Activated T-cell treated with anti-CD3 and anti-CD28 coated beads for 48 hours (primary cell): ENCODE measurements at regions not wholly inside any gene's neighbourhood (a gene's known extent, or its start where the extent isn't known, plus 50 kb on each side); places are given as distances from the start of the nearest gene placed in this dataset.

Experiments used
- DNase-seq: peaks from one replicate; pipeline ENCODE4 v3.0.0-alpha.2; 2020; ENCODE audit warnings: low read depth

DNA sequence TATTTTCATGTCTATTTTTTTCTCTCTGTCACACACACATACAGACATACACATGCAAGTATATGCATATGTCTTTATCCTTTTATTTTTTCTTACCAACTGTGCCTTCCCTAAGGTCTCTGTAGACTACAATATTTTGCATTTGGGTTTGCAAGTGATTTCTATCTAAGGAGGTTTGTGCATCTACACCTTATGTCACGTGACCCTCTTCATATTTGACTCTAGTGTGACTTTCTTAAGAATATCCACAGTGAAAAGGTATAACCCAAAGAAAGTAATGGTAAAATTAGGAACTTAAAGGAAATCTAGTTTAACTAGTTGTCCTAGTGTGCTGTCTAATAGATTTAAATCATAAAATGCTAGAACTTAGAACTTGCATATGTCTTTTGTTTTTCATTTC lies 298.8 kb upstream of the LRIG3 start:
- DNase-seq, result no peak

GRCh38 chr12:59196989-59197388 lies 276.7 kb upstream of the LRIG3 start:
- DNase-seq, result no peak

DNA sequence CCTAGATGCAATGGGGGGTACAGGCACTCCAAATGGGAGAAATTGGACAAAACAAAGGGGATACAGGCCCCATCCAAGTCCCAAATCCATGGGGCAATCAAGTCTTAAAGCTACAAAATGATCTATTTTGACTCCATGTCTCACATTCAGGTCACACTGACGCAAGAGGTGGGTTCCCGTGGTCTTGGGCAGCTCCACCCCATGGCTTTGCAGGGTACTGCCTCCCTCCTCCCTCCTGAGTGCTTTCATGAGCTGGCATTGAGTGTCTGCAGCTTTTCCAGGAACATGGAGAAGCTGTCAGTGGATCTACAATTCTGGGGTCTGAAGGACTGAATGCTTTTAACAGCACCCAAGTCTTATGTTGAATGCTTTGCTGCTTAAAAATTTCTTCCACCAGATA lies 274.5 kb upstream of the LRIG3 start:
- no peak for DNase-seq

DNA sequence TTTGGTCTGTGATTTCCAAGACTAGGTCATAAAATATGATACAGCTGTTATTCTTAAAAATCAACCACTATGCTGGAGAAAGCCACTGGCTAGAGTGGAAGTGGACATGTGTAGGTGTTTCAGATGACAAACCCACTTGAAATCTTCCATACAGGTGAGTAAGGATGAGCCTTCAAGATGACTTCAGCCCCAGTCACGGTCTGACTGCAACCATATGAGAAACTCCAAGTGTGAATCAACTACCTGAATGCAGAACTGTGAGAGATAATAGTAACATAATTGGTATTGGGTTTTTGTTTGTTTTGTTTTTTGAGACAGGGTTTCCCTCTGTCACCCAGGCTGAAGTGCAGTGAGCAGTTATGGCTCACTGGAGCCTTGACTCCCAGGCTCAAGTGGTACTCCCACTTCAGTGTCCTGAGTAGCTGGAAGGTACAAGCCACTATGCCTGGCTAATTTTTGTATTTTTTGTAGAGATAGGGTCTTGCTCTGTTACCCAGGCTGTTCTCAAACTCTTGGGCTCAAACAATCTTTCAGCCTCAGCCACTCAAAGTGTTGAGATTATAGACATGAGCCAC lies 273.3 kb upstream of the LRIG3 start:
- DNase-seq, result no peak

DNA sequence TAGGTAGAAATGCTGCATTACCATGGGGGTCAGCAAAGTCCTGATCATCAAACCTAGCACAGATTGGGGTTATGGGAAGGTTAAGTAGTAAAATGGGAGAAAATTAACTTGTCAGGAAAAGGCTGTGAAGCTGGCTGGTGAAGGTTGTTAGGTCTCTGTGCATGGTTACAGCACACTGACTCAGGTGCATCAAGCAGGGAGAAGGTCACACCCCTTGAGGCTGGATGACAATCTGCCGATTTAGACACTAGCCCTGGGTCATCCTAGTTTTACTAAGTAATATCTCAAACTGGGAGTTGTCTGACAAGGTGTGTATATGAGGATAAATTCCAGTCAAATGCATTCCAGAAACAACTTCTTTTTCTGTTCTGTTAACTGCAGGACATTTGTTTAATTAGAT lies 271.1 kb upstream of the LRIG3 start:
- no peak for DNase-seq

DNA sequence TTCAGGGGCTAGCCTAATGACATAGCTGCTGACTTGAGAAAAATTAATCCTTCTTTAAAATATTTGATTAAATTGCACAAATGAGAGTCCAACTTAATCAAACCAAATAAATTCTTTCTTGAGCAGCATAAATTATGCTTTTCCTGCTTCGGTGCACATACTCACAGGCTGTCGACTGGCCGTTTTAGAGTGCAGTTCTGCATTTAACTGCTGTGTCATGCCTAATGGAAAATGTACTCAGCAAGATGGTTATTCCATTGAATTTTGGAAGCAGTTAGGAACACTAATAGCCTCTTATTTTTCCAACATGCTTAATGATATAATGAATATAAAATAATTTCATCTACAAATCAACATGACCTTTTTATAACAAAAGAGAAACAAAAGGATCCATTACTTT lies 266.1 kb upstream of the LRIG3 start:
- DNase-seq, result no peak

- no peak for DNase-seq
Measured at GRCh38 chr12:59185295-59185694, 265.0 kb upstream of the LRIG3 start.

DNA sequence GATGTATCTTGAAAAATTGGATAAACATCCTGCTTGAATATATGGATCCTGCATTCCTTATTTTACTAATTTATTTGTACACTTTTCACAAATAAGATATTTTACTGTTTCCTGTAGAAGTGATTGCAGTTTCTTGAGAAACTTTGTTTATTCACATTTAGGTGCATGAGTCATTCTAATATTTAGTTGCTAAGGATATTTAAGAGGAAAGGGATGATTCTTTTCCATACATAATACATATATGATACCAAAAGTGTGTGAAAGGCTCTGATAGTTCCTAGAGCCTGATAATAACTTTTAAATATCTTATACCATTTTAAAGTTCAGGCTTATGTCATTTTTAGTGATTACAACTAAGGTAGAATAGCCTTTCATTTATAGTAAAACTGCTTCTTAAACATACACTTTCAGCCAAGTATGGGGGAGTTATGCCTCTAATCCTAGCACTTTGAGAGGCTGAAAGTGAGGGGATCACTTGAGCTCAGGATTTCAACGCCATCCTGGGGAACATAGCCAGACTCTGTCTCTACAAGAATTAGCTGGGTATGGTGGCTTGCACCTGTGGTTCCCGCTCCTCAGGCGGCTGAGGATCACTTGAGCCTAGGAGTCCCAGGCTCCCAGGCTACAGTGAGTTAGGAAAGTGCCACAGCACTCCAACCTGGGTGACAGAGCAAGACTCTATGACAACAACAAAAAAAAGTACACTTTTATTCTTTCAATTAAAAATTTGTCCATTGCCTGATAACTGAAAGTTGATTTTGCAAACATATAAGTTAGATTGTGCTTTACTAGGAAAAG lies 262.6 kb upstream of the LRIG3 start:
- no peak for DNase-seq

DNA sequence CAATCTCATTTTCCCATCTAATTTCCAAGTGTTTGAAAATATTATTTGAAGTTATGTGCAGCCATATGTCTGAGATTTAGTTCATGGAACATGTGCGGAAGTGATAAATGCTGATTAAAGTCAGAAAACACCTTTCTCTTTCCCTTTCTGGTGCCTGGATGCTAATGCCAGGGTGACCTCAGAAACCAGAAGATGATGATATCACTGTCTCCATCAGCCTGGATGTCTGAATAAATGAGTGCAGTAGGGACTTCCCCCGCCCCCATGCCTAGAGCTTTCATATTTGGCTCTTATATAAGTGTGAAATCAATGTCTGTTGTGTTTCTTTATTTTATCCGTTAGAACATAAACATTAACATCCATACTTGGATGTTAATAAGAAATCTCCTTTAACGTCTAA lies 261.9 kb upstream of the LRIG3 start:
- peak; percentile 13 for DNase-seq

DNA sequence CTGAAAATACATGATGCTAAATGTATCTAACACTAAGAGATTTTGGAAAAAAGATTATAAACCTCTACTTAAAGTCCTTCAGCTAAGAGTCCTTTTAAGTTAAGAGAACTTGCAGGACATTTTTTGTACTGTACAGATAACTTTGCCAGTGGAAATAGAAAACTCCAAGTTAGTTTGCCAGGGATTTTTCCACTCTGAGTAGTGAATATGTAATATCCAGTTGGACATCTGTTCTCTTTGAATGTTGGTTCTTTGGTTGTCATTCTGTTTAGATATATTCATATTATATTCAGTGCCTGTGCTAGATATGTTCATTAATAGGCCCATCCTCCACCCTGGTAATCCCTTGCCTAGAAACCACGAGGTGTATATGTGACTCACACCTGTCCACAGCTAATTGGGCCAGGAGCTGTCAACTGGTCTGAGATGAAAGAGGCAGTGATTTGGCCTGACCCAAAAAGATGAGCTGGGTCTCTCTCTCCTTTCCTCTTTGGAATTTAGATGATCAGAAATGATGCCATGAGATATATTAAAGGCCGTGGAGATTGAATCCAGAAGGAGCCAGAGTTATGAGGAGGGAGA lies 261.0 kb upstream of the LRIG3 start:
- DNase-seq, result no peak

DNA sequence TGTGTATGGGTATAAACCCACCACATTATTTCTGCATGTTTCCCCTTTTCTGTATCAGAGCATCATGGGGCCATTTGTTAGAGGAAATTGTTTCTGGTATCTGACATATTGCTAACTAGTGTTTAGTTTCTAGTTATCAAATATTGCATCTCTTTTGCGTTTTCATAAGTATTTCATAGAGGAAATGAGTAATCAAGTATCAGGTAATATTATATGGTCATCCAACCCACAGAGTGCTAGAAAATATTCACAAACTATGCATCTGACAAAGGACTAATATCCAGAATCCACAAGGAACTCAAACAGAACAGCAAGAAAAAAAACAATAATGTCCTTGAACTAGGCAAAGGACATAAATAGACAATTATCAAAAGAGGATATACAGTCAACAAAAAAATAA lies 258.9 kb upstream of the LRIG3 start:
- no peak for DNase-seq

GRCh38 chr12:59173695-59174094 lies 253.4 kb upstream of the LRIG3 start:
- DNase-seq, result no peak

DNA sequence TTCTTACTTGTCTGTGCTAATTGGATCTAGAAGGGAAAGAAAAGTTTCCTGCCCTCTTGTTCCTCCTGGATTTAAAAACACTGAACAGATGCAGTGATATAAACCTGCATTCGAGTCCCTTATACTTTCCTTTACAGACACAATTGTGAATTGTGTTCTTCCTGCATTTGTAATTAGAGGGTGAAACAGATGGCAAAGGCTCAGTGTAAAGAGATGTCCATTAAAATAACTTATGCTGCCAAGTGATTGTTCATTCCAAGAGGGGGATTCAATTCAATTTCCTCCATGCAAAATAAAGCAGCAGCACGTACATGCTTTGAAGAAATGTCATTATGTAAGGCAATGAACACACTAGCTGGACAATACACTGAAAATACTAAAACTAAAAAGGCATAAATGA lies 248.3 kb upstream of the LRIG3 start:
- no peak for DNase-seq

GRCh38 chr12:59166457-59166856 lies 246.2 kb upstream of the LRIG3 start:
- DNase-seq, result no peak

DNA sequence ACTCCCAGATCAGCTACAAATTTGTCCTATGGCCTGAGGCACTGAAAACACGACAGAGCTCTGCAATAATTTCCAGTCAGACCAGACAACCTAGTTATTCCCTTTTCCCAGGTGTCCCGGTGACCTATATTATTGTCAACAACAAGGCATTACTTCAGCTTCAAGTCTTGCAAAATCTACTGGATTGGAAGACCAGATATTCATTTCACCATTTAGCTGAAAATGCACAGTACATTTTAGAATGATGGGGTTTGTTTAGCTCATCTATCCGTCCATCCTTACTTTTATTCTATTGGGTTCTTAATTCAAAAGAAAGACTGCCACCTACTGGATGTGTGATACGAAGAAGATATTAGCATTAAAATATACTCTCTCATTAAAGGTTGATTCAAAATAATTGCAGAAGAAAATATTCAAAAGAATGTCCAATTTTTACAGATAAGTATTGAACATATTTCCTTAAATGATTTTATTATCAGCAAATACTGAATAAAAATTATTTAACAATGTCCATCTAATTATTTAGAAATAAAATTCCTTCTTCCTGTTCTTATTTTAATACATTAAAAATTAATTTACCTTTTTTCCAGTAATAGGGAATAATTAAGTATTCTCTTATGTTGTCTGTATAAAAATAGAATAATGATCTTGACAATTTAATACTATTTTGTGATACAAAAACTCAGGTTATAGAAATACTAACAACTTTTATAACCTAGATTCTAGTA lies 244.9 kb upstream of the LRIG3 start:
- no peak for DNase-seq

GRCh38 chr12:59164226-59164625 lies 243.9 kb upstream of the LRIG3 start:
- no peak for DNase-seq

DNA sequence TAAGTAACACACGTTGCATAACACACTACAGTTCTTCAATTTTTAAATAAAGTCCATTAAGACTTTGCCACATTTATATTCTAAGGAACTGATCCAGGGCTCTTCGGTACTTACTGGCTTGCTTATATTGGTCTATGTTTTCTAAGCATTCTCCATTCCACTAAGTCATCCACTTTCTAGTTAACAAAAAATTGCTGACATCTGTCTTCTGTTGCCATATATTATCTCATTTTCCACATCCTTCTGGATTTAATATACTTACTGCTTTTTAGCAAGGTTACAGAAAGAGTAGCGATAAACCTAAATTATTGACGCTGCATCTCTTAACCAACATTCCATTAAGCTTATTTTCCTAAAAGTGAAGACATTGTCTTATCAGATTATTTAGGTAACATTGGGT lies 238.4 kb upstream of the LRIG3 start:
- no peak for DNase-seq

DNA sequence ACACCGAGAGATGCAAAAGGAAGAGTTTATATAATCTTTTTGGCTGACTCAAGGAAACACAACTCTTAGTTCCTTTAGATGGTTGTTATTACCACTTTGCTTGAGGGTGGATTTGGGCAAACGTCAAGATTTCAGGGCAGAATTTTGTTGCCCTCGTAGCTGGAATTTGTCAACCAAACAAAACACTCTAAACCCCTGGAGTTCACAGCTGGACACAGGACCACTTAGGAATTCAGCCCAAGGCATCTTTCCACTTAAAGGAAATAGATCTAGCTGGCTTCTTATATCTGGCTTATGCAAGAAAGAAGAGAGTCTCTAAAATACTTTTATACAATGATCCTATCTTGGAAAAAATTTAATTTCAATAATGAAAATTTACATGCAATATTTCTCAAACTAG lies 237.8 kb upstream of the LRIG3 start:
- no peak for DNase-seq

GRCh38 chr12:59155448-59155847 lies 235.1 kb upstream of the LRIG3 start:
- DNase-seq, result no peak

- no peak for DNase-seq
Measured at GRCh38 chr12:59151243-59151642, 230.9 kb upstream of the LRIG3 start.

- DNase-seq, result no peak
Measured at GRCh38 chr12:59149995-59150642, 229.8 kb upstream of the LRIG3 start.

- DNase-seq, result no peak
Measured at GRCh38 chr12:59147791-59148190, 227.5 kb upstream of the LRIG3 start.
